Choroid plexus epithelial cell (primary cell): ENCODE measurements at regions not wholly inside any gene's neighbourhood (a gene's known extent, or its start where the extent isn't known, plus 50 kb on each side); places are given as distances from the start of the nearest gene placed in this dataset.
"Not testable (repeated sequence)": the region's sequence is repeated elsewhere in the genome, so short reads cannot be mapped to it uniquely, and the experiment has no call there.

Experiments
- DNase-seq: peaks from one replicate; pipeline ENCODE4 v3.0.0-alpha.2; 2010; ENCODE audit warnings: low read depth
- H3K4me3 ChIP-seq: 2 replicates; pipeline ENCODE4 v1.5.1; 2011; ENCODE audit warnings: low read depth, mild to moderate bottlenecking, control low read depth, low read length, moderate library complexity
- CTCF ChIP-seq: conservative IDR thresholded peaks from 2 replicates; pipeline ENCODE4 v1.5.1; 2011; ENCODE audit warnings: low read depth, mild to moderate bottlenecking, control low read depth, inconsistent platforms, low read length, moderate library complexity

- H3K4me3 ChIP-seq, result no peak overlapping the region
- DNase-seq, result no peak
- TF ChIP-seq CTCF, result no peak
Measured at GRCh38 chr1:213416461-213417224, 365.6 kb downstream of the RPS6KC1 start.

DNA sequence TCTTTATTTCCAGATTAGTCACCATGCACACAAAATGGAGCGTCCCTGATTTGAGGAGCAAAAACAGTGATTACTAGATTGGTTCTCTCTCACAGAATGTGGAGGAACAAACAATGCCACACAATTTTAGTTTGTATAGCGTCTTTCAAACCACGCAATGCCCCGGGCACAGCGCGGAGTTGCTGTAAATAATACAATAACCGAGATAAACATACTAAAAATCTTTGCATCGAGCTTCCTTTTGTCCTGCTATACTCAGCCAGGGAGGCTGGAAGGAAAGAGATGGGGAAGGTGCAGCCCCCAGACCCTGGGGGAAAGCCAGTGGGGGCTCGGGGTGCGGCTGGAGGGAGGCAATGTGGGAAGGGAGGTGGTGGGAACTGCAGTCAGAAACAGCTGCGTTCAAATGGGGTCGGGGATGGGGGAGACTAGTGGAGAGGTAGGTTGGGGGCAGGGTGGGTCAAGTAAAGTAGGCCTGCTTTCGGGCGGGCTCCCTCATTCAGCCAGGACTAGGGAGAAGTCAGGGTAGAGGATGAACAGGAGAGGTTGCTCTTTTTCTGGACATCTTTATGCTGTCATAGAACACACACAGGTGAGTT, 366.3 kb downstream of the RPS6KC1 start:
- no peak overlapping the region for H3K4me3 ChIP-seq
- DNase-seq, result no peak
- no peak for TF ChIP-seq CTCF

DNA sequence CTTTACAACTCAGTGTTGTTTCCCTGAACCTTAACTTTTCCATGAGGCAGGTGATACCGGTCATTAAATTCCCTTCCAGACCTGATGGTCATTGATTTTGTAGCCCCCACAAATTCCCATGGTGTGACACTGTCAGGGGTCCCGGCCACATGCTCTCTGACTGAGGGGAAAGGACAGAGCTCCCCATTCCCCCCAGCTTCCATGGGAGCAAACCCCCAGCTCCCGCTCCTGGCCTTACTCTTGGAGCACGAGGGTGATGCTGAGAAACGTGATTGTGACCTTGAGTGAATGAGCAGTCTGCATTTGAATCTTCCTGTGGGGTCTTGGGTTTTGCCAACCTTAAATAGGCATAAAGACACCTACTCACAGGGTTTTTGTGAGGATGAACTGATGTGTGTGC, 366.8 kb downstream of the RPS6KC1 start:
- no peak overlapping the region for H3K4me3 ChIP-seq
- TF ChIP-seq CTCF, result no peak
- no peak for DNase-seq

- DNase-seq, result no peak
- no peak for TF ChIP-seq CTCF
- H3K4me3 ChIP-seq, result no peak overlapping the region
Measured at GRCh38 chr1:213418268-213419071, 367.4 kb downstream of the RPS6KC1 start.

DNA sequence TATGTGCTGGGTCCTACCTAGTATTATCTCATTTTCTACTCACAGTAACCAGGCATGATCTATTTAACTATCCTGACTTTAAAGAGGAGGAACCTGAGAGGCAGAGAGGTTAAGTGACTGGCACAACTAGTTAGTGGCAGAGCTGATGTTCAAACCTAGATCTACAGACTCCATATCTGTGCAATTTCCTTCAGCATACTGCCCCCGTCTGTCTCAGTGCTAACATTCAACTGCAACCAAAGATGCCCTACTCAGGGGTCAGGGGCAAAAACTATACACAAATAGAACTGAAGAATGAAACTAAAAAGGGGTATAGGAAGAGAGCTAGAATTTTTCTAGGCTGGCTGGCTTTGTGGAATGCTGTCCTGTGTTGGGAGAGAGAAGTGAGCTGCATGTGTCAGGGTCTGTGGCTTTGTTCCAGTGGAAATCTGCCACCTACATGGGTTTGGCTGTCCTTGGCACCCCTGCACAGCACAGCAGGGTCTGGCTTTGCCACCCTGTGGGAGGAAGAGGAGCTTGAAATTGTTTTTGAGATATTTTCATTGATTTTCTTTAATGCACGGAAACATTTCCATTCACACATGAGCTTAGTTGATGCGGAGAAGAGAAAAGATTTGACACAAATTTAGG, 368.5 kb downstream of the RPS6KC1 start:
- TF ChIP-seq CTCF, result no peak
- H3K4me3 ChIP-seq, result no peak overlapping the region
- no peak for DNase-seq

DNA sequence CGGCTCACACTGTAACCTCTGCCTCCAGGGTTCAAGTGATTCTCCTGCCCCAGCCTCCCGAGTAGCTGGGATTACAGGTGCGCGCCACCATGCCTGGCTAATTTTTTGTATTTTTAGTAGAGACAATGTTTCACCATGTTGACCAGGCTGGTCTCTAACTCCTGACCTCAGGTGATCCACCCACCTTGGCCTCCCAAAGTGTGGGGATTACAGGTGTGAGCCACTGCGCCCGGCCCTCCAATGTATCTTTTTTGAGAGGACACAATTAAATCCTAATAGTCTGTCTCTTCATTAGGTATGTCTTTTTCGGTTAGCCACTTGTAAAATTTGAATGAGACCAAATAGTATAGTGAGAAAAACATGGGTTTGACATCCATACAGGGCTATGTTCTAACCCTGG, 370.1 kb downstream of the RPS6KC1 start:
- not testable (repeated sequence) for H3K4me3 ChIP-seq, DNase-seq

DNA sequence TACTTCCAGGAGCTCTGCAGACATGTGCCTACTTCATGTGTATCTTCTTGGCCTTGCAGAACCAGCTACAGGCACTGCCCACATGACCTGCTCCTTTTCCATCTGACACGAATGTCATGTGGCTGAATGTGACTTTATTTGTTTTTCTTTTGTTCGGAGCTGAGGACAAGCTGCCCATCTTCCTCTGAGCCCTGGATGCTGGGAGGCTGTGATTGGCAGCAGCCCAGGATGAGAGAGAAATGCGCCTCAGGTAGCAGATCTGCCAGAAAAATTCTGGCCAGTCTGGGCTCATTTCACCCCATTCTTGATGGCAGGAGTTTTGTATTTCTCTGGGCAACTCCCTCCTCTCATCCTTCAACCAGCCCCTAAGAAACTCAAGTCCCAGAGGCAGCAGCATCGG, 372.0 kb downstream of the RPS6KC1 start:
- no peak overlapping the region for H3K4me3 ChIP-seq
- TF ChIP-seq CTCF, result no peak
- no peak for DNase-seq
